Neuronal stem cell (in vitro differentiated cells): ENCODE measurements at regions not wholly inside any gene's neighbourhood (a gene's known extent, or its start where the extent isn't known, plus 50 kb on each side); places are given as distances from the start of the nearest gene placed in this dataset.

Source experiments
- DNase-seq: peaks from one replicate; pipeline ENCODE4 v3.0.0-alpha.2; 2013; ENCODE audit warnings: low spot score
- H2AFZ ChIP-seq: one replicate; pipeline ENCODE4 v1.6.1; 2013; ENCODE audit warnings: mild to moderate bottlenecking, low read length, inconsistent platforms
- H2AK5ac ChIP-seq: 2 replicates; pipeline ENCODE4 v1.6.1; 2013; ENCODE audit warnings: low read depth, mild to moderate bottlenecking, inconsistent platforms, low read length, moderate library complexity, mixed read lengths
- H2BK120ac ChIP-seq: 2 replicates; pipeline ENCODE4 v1.6.1; 2013; ENCODE audit warnings: low read depth, mild to moderate bottlenecking, inconsistent platforms, low read length, moderate library complexity, mixed read lengths
- H2BK12ac ChIP-seq: one replicate; pipeline ENCODE4 v1.6.1; 2013; ENCODE audit warnings: low read length, inconsistent platforms
- H2BK15ac ChIP-seq: 2 replicates; pipeline ENCODE4 v1.6.1; 2013; ENCODE audit warnings: mild to moderate bottlenecking, low read length, inconsistent platforms, mixed read lengths
- H2BK5ac ChIP-seq: one replicate; pipeline ENCODE4 v1.6.1; 2013; ENCODE audit warnings: inconsistent platforms, mild to moderate bottlenecking, low read length, moderate library complexity
- H3K14ac ChIP-seq: one replicate; pipeline ENCODE4 v1.6.1; 2013; ENCODE audit warnings: low read length, inconsistent platforms
- H3K18ac ChIP-seq: 2 replicates; pipeline ENCODE4 v1.6.1; 2013; ENCODE audit warnings: low read length, inconsistent platforms
- H3K23ac ChIP-seq: 2 replicates; pipeline ENCODE4 v1.6.1; 2013; ENCODE audit warnings: low read depth, mild to moderate bottlenecking, mixed read lengths, low read length, inconsistent platforms; ENCODE audit not compliant: poor library complexity
- H3K27ac ChIP-seq: replicated peaks from 3 replicates; pipeline ENCODE4 v1.5.1; 2013; ENCODE audit warnings: low read length, inconsistent platforms
- H3K27me3 ChIP-seq, 3 experiments: 2 replicates each; pipeline ENCODE4 v1.6.1; 2013; ENCODE audit warnings: low read length in 3 of 3, mild to moderate bottlenecking in 2 of 3, inconsistent platforms in 1 of 3, low read depth in 1 of 3, mixed read lengths in 1 of 3, moderate library complexity in 1 of 3; ENCODE audit not compliant: control insufficient read depth in 3 of 3, insufficient read depth in 3 of 3
- H3K36me3 ChIP-seq, 2 donors: replicated peaks in 1 of 2; 2 replicates each; pipeline ENCODE4 v1.6.1; 2013; ENCODE audit warnings: low read length in 2 of 2; ENCODE audit not compliant: control insufficient read depth in 2 of 2, insufficient read depth in 2 of 2
- H3K4ac ChIP-seq: 2 replicates; pipeline ENCODE4 v1.6.1; 2013; ENCODE audit warnings: inconsistent platforms, mild to moderate bottlenecking, low read length, moderate library complexity
- H3K4me1 ChIP-seq, 2 donors: 1 replicate in 1 of 2; 2 replicates in 1 of 2; pipeline ENCODE4 v1.6.1; 2013; ENCODE audit warnings: low read length in 2 of 2, low read depth in 1 of 2; ENCODE audit not compliant: control insufficient read depth in 2 of 2, insufficient read depth in 1 of 2
- H3K4me2 ChIP-seq: one replicate; pipeline ENCODE4 v1.6.1; 2013; ENCODE audit warnings: mild to moderate bottlenecking, low read length, inconsistent platforms; ENCODE audit not compliant: insufficient read depth, poor library complexity, severe bottlenecking
- H3K4me3 ChIP-seq, 2 donors: 2 replicates each; pipeline ENCODE4 v1.5.1; 2013; ENCODE audit warnings: low read length in 2 of 2, mild to moderate bottlenecking in 2 of 2, inconsistent platforms in 1 of 2, moderate library complexity in 1 of 2
- H3K79me1 ChIP-seq: one replicate; pipeline ENCODE4 v1.6.1; 2013; ENCODE audit warnings: low read depth, mild to moderate bottlenecking, inconsistent platforms, low read length, moderate library complexity
- H3K9ac ChIP-seq: one replicate; pipeline ENCODE4 v1.6.1; 2013; ENCODE audit warnings: mild to moderate bottlenecking, low read depth, low read length, inconsistent platforms; ENCODE audit not compliant: poor library complexity
- H3K9me3 ChIP-seq, 2 donors: replicated peaks in 1 of 2; 2 replicates each; pipeline versions ENCODE3 to v1.6.1; 2013; ENCODE audit warnings: low read length in 2 of 2, mild to moderate bottlenecking in 2 of 2, inconsistent platforms in 1 of 2, low read depth in 1 of 2, mixed read lengths in 1 of 2, moderate library complexity in 1 of 2; ENCODE audit not compliant: control insufficient read depth in 2 of 2, insufficient read depth in 1 of 2
- H4K8ac ChIP-seq: one replicate; pipeline ENCODE4 v1.6.1; 2013; ENCODE audit warnings: low read depth, mild to moderate bottlenecking, inconsistent platforms, low read length, moderate library complexity
- H4K91ac ChIP-seq: one replicate; pipeline ENCODE4 v1.6.1; 2013; ENCODE audit warnings: low read length, low read depth, mild to moderate bottlenecking, inconsistent platforms; ENCODE audit not compliant: poor library complexity
- WGBS, 2 donors: extraction: QIAGEN DNeasy Blood & Tissue Kit; methylation state at CpG; one replicate each; pipeline ENCODE4 v1.1.7; 2013; ENCODE audit warnings: missing lambda C conversion rate in 2 of 2, mixed read lengths in 1 of 2; ENCODE audit not compliant: insufficient read length in 2 of 2, insufficient replicate concordance in 1 of 2; ENCODE audit errors: extremely low coverage in 2 of 2; 5-methylcytosine and 5-hydroxymethylcytosine counted together

GRCh38 chr6:132974122-132974521, 159.8 kb downstream of the RPS12 start:
- Histone ChIP-seq H4K8ac (no peak overlapping the region), H2BK15ac (no peak overlapping the region), H2BK120ac (no peak overlapping the region), H2BK5ac (no peak overlapping the region), H4K91ac (no peak overlapping the region), H3K79me1 (no peaks in the 10 kb centered on the region), H3K4ac (no peak overlapping the region), H3K27me3 (no peaks in the 10 kb centered on the region), H3K23ac (no peak overlapping the region), H3K18ac (no peak overlapping the region), H3K4me2 (no peak overlapping the region), H2AFZ (no peak overlapping the region), H2BK12ac (no peak overlapping the region), H3K4me1 (peaks cover 3 to 7% of the 10 kb centered on the region in 2 donors), H3K36me3 (no peaks in the 10 kb centered on the region), H3K14ac (no peak overlapping the region), H3K9ac (no peak overlapping the region), H3K9me3 (no peaks in the 10 kb centered on the region), H3K4me3 (no peak overlapping the region), H2AK5ac (no peak overlapping the region), H3K27ac (no peak overlapping the region)
- WGBS, 2 donors = no CpG with 5 or more reads among the region's 4 CpGs
- DNase-seq = no peak

GRCh38 chr6:132977413-132977812, 163.0 kb downstream of the RPS12 start:
- no peak overlapping the region for H3K4me2 ChIP-seq
- H3K4me1 ChIP-seq = peaks cover 3% of the 10 kb centered on the region in 2 donors
- no peak overlapping the region for H3K23ac ChIP-seq
- H2AK5ac ChIP-seq = no peak overlapping the region
- H3K27ac ChIP-seq = no peak overlapping the region
- no peak overlapping the region for H2BK120ac ChIP-seq
- H3K79me1 ChIP-seq = no peaks in the 10 kb centered on the region
- H4K91ac ChIP-seq = no peak overlapping the region
- H3K9ac ChIP-seq = no peak overlapping the region
- H3K27me3 ChIP-seq = no peaks in the 10 kb centered on the region
- H3K4ac ChIP-seq = no peak overlapping the region
- H3K36me3 ChIP-seq = no peaks in the 10 kb centered on the region
- H3K18ac ChIP-seq = no peak overlapping the region
- H2BK12ac ChIP-seq = no peak overlapping the region
- no peak overlapping the region for H3K14ac ChIP-seq
- no peak overlapping the region for H2BK15ac ChIP-seq
- no peak for DNase-seq
- no peak overlapping the region for H2BK5ac ChIP-seq
- H4K8ac ChIP-seq = no peak overlapping the region
- no peaks in the 10 kb centered on the region for H3K9me3 ChIP-seq
- no peak overlapping the region for H2AFZ ChIP-seq
- no peak overlapping the region for H3K4me3 ChIP-seq

- H2BK15ac ChIP-seq = no peak overlapping the region
- no peak overlapping the region for H3K14ac ChIP-seq
- H3K9ac ChIP-seq = no peak overlapping the region
- no peak overlapping the region for H3K27ac ChIP-seq
- no peak for DNase-seq
- H3K4ac ChIP-seq = no peak overlapping the region
- no peaks in the 10 kb centered on the region for H3K27me3 ChIP-seq
- H2BK12ac ChIP-seq = no peak overlapping the region
- H2BK5ac ChIP-seq = no peak overlapping the region
- H3K4me1 ChIP-seq = peaks cover 0 to under 1% of the 10 kb centered on the region in 2 donors
- H4K91ac ChIP-seq = no peak overlapping the region
- no peak overlapping the region for H3K4me2 ChIP-seq
- no peak overlapping the region for H4K8ac ChIP-seq
- H3K79me1 ChIP-seq = no peaks in the 10 kb centered on the region
- no peak overlapping the region for H2AFZ ChIP-seq
- no peak overlapping the region for H3K18ac ChIP-seq
- no peak overlapping the region for H3K4me3 ChIP-seq
- H2AK5ac ChIP-seq = no peak overlapping the region
- H3K23ac ChIP-seq = no peak overlapping the region
- no peak overlapping the region for H2BK120ac ChIP-seq
- no peaks in the 10 kb centered on the region for H3K9me3 ChIP-seq
- H3K36me3 ChIP-seq = no peaks in the 10 kb centered on the region
Measured at GRCh38 chr6:132978685-132979084, 164.3 kb downstream of the RPS12 start.

GRCh38 chr6:132993738-132994137, 179.4 kb downstream of the RPS12 start:
- Histone ChIP-seq H4K8ac (no peak overlapping the region), H3K36me3 (no peaks in the 10 kb centered on the region), H3K27me3 (no peaks in the 10 kb centered on the region)

More at GRCh38 chr6:132993738-132994137, 179.4 kb downstream of the RPS12 start:
- Histone ChIP-seq H3K23ac (no peak overlapping the region), H3K18ac (no peak overlapping the region), H3K9ac (no peak overlapping the region), H3K4me3 (no peak overlapping the region), H4K91ac (no peak overlapping the region), H3K4me2 (no peak overlapping the region), H3K79me1 (no peaks in the 10 kb centered on the region), H2AK5ac (no peak overlapping the region), H2AFZ (no peak overlapping the region), H3K9me3 (no peaks in the 10 kb centered on the region), H3K4ac (no peak overlapping the region), H2BK120ac (no peak overlapping the region), H3K4me1 (no peaks in the 10 kb centered on the region), H3K14ac (no peak overlapping the region), H2BK5ac (no peak overlapping the region), H2BK15ac (no peak overlapping the region), H3K27ac (no peak overlapping the region), H2BK12ac (no peak overlapping the region)
- DNase-seq = no peak
- no CpG with 5 or more reads among the region's 2 CpGs for WGBS, 2 donors
